Activated CD4-positive, alpha-beta T cell treated with anti-CD3 and anti-CD28 coated beads, Interleukin-2, amount 50 U/mL, for 1 hour (primary cell): ENCODE measurements at regions not wholly inside any gene's neighbourhood (a gene's known extent, or its start where the extent isn't known, plus 50 kb on each side); places are given as distances from the start of the nearest gene placed in this dataset.

Experiments
- DNase-seq: peaks from one replicate; pipeline ENCODE4 v3.0.0-alpha.2; 2020

- DNase-seq = no peak
These were observed 150.2 kb upstream of the VSTM2B start for GRCh38 chr19:29375429-29376119.

GRCh38 chr19:29376855-29377354, 148.9 kb upstream of the VSTM2B start:
- no peak for DNase-seq

- no peak for DNase-seq
These were observed 147.7 kb upstream of the VSTM2B start for GRCh38 chr19:29378126-29378525.

GRCh38 chr19:29378543-29379080, 147.2 kb upstream of the VSTM2B start:
- no peak for DNase-seq

GRCh38 chr19:29379257-29380021, 146.4 kb upstream of the VSTM2B start:
- DNase-seq = no peak

GRCh38 chr19:29380581-29380980, 145.2 kb upstream of the VSTM2B start:
- no peak for DNase-seq

GRCh38 chr19:29381353-29382203, 144.2 kb upstream of the VSTM2B start:
- DNase-seq = no peak

- DNase-seq = no peak
These were observed 142.1 kb upstream of the VSTM2B start for GRCh38 chr19:29383696-29384095.

GRCh38 chr19:29384656-29385055, 141.1 kb upstream of the VSTM2B start:
- DNase-seq = no peak

- DNase-seq = no peak
These were observed 140.5 kb upstream of the VSTM2B start for GRCh38 chr19:29385191-29385795.

- DNase-seq = no peak
These were observed 138.8 kb upstream of the VSTM2B start for GRCh38 chr19:29386970-29387369.

- no peak for DNase-seq
These were observed 138.2 kb upstream of the VSTM2B start for GRCh38 chr19:29387586-29387985.

- no peak for DNase-seq
These were observed 136.3 kb upstream of the VSTM2B start for GRCh38 chr19:29389495-29389894.

GRCh38 chr19:29390742-29391141, 135.1 kb upstream of the VSTM2B start:
- no peak for DNase-seq

GRCh38 chr19:29393915-29394460, 131.8 kb upstream of the VSTM2B start:
- no peak for DNase-seq

GRCh38 chr19:29395111-29395733, 130.6 kb upstream of the VSTM2B start:
- DNase-seq = no peak

- no peak for DNase-seq
These were observed 129.9 kb upstream of the VSTM2B start for GRCh38 chr19:29395734-29396414.

- no peak for DNase-seq
These were observed 128.9 kb upstream of the VSTM2B start for GRCh38 chr19:29396925-29397324.

- no peak for DNase-seq
These were observed 128.0 kb upstream of the VSTM2B start for GRCh38 chr19:29397748-29398147.

GRCh38 chr19:29399804-29400203, 126.0 kb upstream of the VSTM2B start:
- DNase-seq = no peak
